IMR-90 (cell line): ENCODE measurements at regions not wholly inside any gene's neighbourhood (a gene's known extent, or its start where the extent isn't known, plus 50 kb on each side); places are given as distances from the start of the nearest gene placed in this dataset.

Experiments used
- ATAC-seq: fragments of 200-7000 bp; cut with Tn5 transposase; 2 replicates; pipeline ENCODE4 v1.9.1; 2020; ENCODE audit warnings: low read depth, mild to moderate bottlenecking, moderate library complexity
- BruUV-seq: library from RNA; stranded (reverse); fragments of 400-500 nt; replicated peaks from 2 replicates; lab custom pipeline; 2021; lab: Mats Ljungman, UMichigan
- CTCF ChIA-PET: fragments of 300-600 bp; formaldehyde crosslinking; extraction: SDS; loops from one replicate; lab custom pipeline; 2021; ENCODE audit warnings: antibody characterized with exemption; lab: Yijun Ruan, JAX
- POLR2A ChIA-PET: fragments of 300-600 bp; sonication (Branson Sonifier 250); formaldehyde crosslinking; loops from one replicate; lab custom pipeline; 2022; ENCODE audit warnings: antibody characterized with exemption; ENCODE audit not compliant: unreplicated experiment; lab: Charles Lee
- DNase-seq: peaks from one replicate; pipeline ENCODE4 v3.0.0; 2013
- H2AFZ ChIP-seq: replicated peaks from 2 replicates; pipeline ENCODE3; 2013; ENCODE audit warnings: low read length, mild to moderate bottlenecking; ENCODE audit not compliant: poor library complexity
- H2AK5ac ChIP-seq: 2 replicates; pipeline ENCODE4 v1.6.1; 2013; ENCODE audit warnings: low read depth, low read length, inconsistent platforms
- H2AK9ac ChIP-seq: replicated peaks from 2 replicates; pipeline ENCODE3; 2013; ENCODE audit warnings: mild to moderate bottlenecking, low read depth, low read length, moderate library complexity; ENCODE audit not compliant: poor library complexity
- H2BK120ac ChIP-seq: 2 replicates; pipeline ENCODE4 v1.6.1; 2013; ENCODE audit warnings: low read depth, low read length, inconsistent platforms
- H2BK15ac ChIP-seq: 3 replicates; pipeline ENCODE4 v1.6.1; 2013; ENCODE audit warnings: low read depth, low read length, inconsistent platforms
- H2BK20ac ChIP-seq: 2 replicates; pipeline ENCODE4 v1.6.1; 2013; ENCODE audit warnings: low read depth, mild to moderate bottlenecking, inconsistent platforms, low read length, moderate library complexity
- H2BK5ac ChIP-seq: 2 replicates; pipeline ENCODE4 v1.6.1; 2013; ENCODE audit warnings: mild to moderate bottlenecking, low read depth, low read length, inconsistent platforms; ENCODE audit not compliant: poor library complexity, severe bottlenecking
- H3K14ac ChIP-seq: replicated peaks from 2 replicates; pipeline ENCODE4 v1.6.1; 2013; ENCODE audit warnings: low read depth, low read length, inconsistent platforms
- H3K18ac ChIP-seq: 2 replicates; pipeline ENCODE4 v1.6.1; 2013; ENCODE audit warnings: low read depth, low read length, control low read depth
- H3K23ac ChIP-seq: 2 replicates; pipeline ENCODE4 v1.6.1; 2013; ENCODE audit warnings: low read depth, low read length, inconsistent platforms
- H3K27ac ChIP-seq: 2 replicates; pipeline ENCODE4 v1.5.1; 2013; ENCODE audit warnings: mild to moderate bottlenecking, control low read depth, low read length; ENCODE audit not compliant: insufficient read depth
- H3K27me3 ChIP-seq: 2 replicates; pipeline ENCODE4 v1.6.1; 2013; ENCODE audit warnings: low read length; ENCODE audit not compliant: control insufficient read depth, insufficient read depth
- H3K36me3 ChIP-seq: 2 replicates; pipeline ENCODE4 v1.6.1; 2013; ENCODE audit warnings: low read length, mixed read lengths; ENCODE audit not compliant: control insufficient read depth, insufficient read depth
- H3K4ac ChIP-seq: 2 replicates; pipeline ENCODE4 v1.6.1; 2013; ENCODE audit warnings: low read depth, low read length, inconsistent platforms
- H3K4me1 ChIP-seq: 2 replicates; pipeline ENCODE4 v1.6.1; 2013; ENCODE audit warnings: low read length, mixed read lengths; ENCODE audit not compliant: control insufficient read depth, insufficient read depth
- H3K4me2 ChIP-seq: 2 replicates; pipeline ENCODE4 v1.6.1; 2013; ENCODE audit warnings: low read depth, mild to moderate bottlenecking, control low read depth, low read length, moderate library complexity
- H3K4me3 ChIP-seq: 2 replicates; pipeline ENCODE4 v1.5.1; 2013; ENCODE audit warnings: low read depth, mild to moderate bottlenecking, control low read depth, low read length, moderate library complexity; ENCODE audit not compliant: insufficient read depth
- H3K56ac ChIP-seq: 2 replicates; pipeline ENCODE4 v1.6.1; 2013; ENCODE audit warnings: low read length, inconsistent platforms; ENCODE audit not compliant: insufficient read depth; ENCODE audit errors: extremely low read depth
- H3K79me1 ChIP-seq, 2 experiments: 2 replicates each; pipeline ENCODE4 v1.6.1; 2013; ENCODE audit warnings: low read length in 2 of 2, inconsistent platforms in 1 of 2, low read depth in 1 of 2
- H3K9ac ChIP-seq: 2 replicates; pipeline ENCODE4 v1.6.1; 2013; ENCODE audit warnings: low read depth, low read length, control low read depth
- H3K9me1 ChIP-seq: 2 replicates; pipeline ENCODE4 v1.6.1; 2013; ENCODE audit warnings: low read length, inconsistent platforms; ENCODE audit not compliant: insufficient read depth
- H3K9me3 ChIP-seq: 2 replicates; pipeline ENCODE4 v1.6.1; 2013; ENCODE audit warnings: low read length; ENCODE audit not compliant: control insufficient read depth, insufficient read depth
- H4K20me1 ChIP-seq: 2 replicates; pipeline ENCODE4 v1.6.1; 2013; ENCODE audit warnings: low read length, inconsistent platforms; ENCODE audit not compliant: insufficient read depth
- H4K5ac ChIP-seq: 2 replicates; pipeline ENCODE4 v1.6.1; 2013; ENCODE audit warnings: mild to moderate bottlenecking, low read depth, low read length, control low read depth
- H4K8ac ChIP-seq, 2 experiments: 2 replicates each; pipeline ENCODE4 v1.6.1; 2013; ENCODE audit warnings: low read depth in 2 of 2, low read length in 2 of 2, control low read depth in 1 of 2, inconsistent platforms in 1 of 2
- H4K91ac ChIP-seq: 2 replicates; pipeline ENCODE4 v1.6.1; 2013; ENCODE audit warnings: low read depth, low read length, inconsistent platforms; ENCODE audit not compliant: insufficient read depth
- CHD1 ChIP-seq: IDR thresholded peaks from 2 replicates; pipeline ENCODE4 v1.6.1; 2012; ENCODE audit warnings: low read depth, low read length, improper control_type of control experiment
- FOS ChIP-seq: fragments of 150-350 bp; IDR thresholded peaks from 2 replicates; pipeline ENCODE4 v1.6.1; 2016; ENCODE audit warnings: low read depth, low read length
- MAFK ChIP-seq: IDR thresholded peaks from 2 replicates; pipeline ENCODE4 v1.6.1; 2012; ENCODE audit warnings: low read depth, low read length, improper control_type of control experiment
- POLR2A ChIP-seq: IDR thresholded peaks from 2 replicates; pipeline ENCODE4 v1.6.1; 2012; ENCODE audit warnings: mild to moderate bottlenecking, low read depth, low read length
- RAD21 ChIP-seq: IDR thresholded peaks from 2 replicates; pipeline ENCODE4 v1.6.1; 2012; ENCODE audit warnings: low read length, improper control_type of control experiment
- RCOR1 ChIP-seq: IDR thresholded peaks from 2 replicates; pipeline ENCODE4 v1.6.1; 2012; ENCODE audit warnings: mild to moderate bottlenecking, low read length, improper control_type of control experiment; ENCODE audit not compliant: insufficient replicate concordance
- SMC3 ChIP-seq: fragments of 150-350 bp; IDR thresholded peaks from 2 replicates; pipeline ENCODE4 v1.6.1; 2016; ENCODE audit warnings: low read depth, mild to moderate bottlenecking, antibody characterized with exemption, low read length, moderate library complexity
- WGBS, 2 experiments: methylation state at CpG; one replicate each; pipeline versions ENCODE4 v1.1.5 to v1.1.7; 2013; ENCODE audit warnings: missing lambda C conversion rate in 2 of 2; ENCODE audit not compliant: insufficient read length in 1 of 2; ENCODE audit errors: extremely low coverage in 2 of 2; 5-methylcytosine and 5-hydroxymethylcytosine counted together
- dilution Hi-C: fragments of 300-500 bp; cut with HindIII; formaldehyde crosslinking; loops from one replicate; pipeline ENCODE4 v1.14.3; 2018; ENCODE audit warnings: low sequenced_read_pairs; ENCODE audit not compliant: unreplicated experiment
- in situ Hi-C: fragments of 300-500 bp; cut with MboI; formaldehyde crosslinking; loops from 3 replicates; pipeline ENCODE4 v1.14.3; 2019; ENCODE audit warnings: low sequenced_read_pairs, inconsistent platforms, mixed read lengths
- intact Hi-C: fragments of 100-400 bp; cut with micrococcal nuclease; formaldehyde crosslinking; loops from 2 replicates; pipeline ENCODE4 v1.10.0; 2022
- TF ChIP-seq, protein P1 (sequence below): fragments of 150-350 bp; IDR thresholded peaks from 2 replicates; pipeline ENCODE4 v1.6.1; 2016; ENCODE audit warnings: low read depth, mild to moderate bottlenecking, low read length, moderate library complexity, borderline replicate concordance

DNA sequence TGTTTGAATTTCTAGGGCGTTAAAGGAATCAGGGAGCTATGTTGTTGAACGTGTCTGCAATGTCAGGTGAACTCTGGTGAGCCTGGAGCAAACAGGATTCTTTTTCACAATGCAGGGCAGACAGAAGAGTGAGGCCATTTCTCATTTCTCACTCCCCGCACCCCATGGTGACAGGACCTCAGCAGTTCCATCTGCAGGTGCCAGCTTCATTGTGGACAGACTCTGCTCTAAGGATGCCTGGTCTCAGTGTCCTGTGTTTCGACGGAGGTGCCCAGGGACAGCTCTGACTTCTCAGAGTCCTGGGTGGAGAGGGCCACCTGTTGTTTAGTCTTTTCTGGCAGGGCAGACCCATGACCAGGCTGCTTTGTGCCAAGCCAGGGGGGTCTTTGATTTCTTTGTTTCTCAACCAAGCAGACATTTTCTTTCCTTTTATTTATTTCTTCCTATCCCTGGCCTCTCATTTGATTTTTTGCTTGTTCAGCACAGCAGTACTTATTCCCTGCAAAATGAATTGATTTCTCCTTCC is 201.5 kb downstream of the RNF144A start:
- H2AFZ ChIP-seq: no peak overlapping the region
- H3K14ac ChIP-seq: no peak overlapping the region
- no peak overlapping the region for H3K23ac ChIP-seq
- intact Hi-C loops: no loop called here
- H4K91ac ChIP-seq: no peak overlapping the region
- H3K9me3 ChIP-seq: peaks cover 2% of the 10 kb centered on the region; the same call in 1 of the 2 replicates
- no peaks in the 10 kb centered on the region for H3K9me1 ChIP-seq
- DNase-seq: no peak
- H2AK5ac ChIP-seq: no peak overlapping the region
- no peak overlapping the region for H2BK120ac ChIP-seq
- POLR2A ChIA-PET: no interaction called here
- H2BK5ac ChIP-seq: no peak overlapping the region
- H3K27ac ChIP-seq: no peak overlapping the region
- H3K18ac ChIP-seq: no peak overlapping the region
- H4K5ac ChIP-seq: no peak overlapping the region
- TF ChIP-seq RCOR1: no peak
- TF ChIP-seq MAFK: no peak
- TF ChIP-seq POLR2A: no peak
- no peak for TF ChIP-seq SMC3
- no peak for TF ChIP-seq CHD1
- TF ChIP-seq, protein P1, sequence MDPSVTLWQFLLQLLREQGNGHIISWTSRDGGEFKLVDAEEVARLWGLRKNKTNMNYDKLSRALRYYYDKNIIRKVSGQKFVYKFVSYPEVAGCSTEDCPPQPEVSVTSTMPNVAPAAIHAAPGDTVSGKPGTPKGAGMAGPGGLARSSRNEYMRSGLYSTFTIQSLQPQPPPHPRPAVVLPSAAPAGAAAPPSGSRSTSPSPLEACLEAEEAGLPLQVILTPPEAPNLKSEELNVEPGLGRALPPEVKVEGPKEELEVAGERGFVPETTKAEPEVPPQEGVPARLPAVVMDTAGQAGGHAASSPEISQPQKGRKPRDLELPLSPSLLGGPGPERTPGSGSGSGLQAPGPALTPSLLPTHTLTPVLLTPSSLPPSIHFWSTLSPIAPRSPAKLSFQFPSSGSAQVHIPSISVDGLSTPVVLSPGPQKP: no peak
- no peak for TF ChIP-seq RAD21
- TF ChIP-seq FOS: no peak
- H3K4me2 ChIP-seq: no peak overlapping the region
- no peak overlapping the region for H3K4ac ChIP-seq
- no TSS peak for BruUV-seq
- no peak overlapping the region for H2BK15ac ChIP-seq
- dilution Hi-C loops: no loop called here
- H4K20me1 ChIP-seq: no peaks in the 10 kb centered on the region
- 38% methylated on average over 3 of the region's 5 CpGs; no CpG with 5 or more reads in 1 of the 2 experiments for WGBS, 2 experiments
- CTCF ChIA-PET: no interaction called here
- no peak overlapping the region for H3K9ac ChIP-seq
- ATAC-seq: no peak
- H2BK20ac ChIP-seq: no peak overlapping the region
- H4K8ac ChIP-seq: no peak overlapping the region
- no peaks in the 10 kb centered on the region for H3K79me1 ChIP-seq
- H3K4me3 ChIP-seq: no peak overlapping the region
- H3K36me3 ChIP-seq: no peaks in the 10 kb centered on the region
- H3K27me3 ChIP-seq: no peaks in the 10 kb centered on the region
- no peaks in the 10 kb centered on the region for H3K4me1 ChIP-seq
- no peak overlapping the region for H3K56ac ChIP-seq
- in situ Hi-C loops: loop anchor here (25.0 kb wide), 1 partner anchor 1569 kb away; the partner anchor contains the start of gene ID2
- H2AK9ac ChIP-seq: no peak overlapping the region
